Panc1 (cell line): ENCODE measurements at regions not wholly inside any gene's neighbourhood (a gene's known extent, or its start where the extent isn't known, plus 50 kb on each side); places are given as distances from the start of the nearest gene placed in this dataset.

ENCODE experiments used
- ATAC-seq: fragments of 200-7000 bp; cut with Tn5 transposase; 2 replicates; pipeline ENCODE4 v1.9.1; 2020; ENCODE audit warnings: mild to moderate bottlenecking, moderate library complexity
- BruUV-seq: library from RNA; stranded (reverse); fragments of 400-500 nt; replicated peaks from 2 replicates; lab custom pipeline; 2021; lab: Mats Ljungman, UMichigan
- CTCF ChIA-PET: fragments of 300-600 bp; sonication (Branson Sonifier 250); formaldehyde crosslinking; loops from one replicate; lab custom pipeline; 2022; ENCODE audit warnings: antibody characterized with exemption; lab: Charles Lee
- POLR2A ChIA-PET: fragments of 300-600 bp; sonication (Branson Sonifier 250); formaldehyde crosslinking; loops from one replicate; lab custom pipeline; 2022; ENCODE audit warnings: antibody characterized with exemption; lab: Charles Lee
- DNase-seq: peaks from one replicate; pipeline ENCODE4 v3.0.0-alpha.2; 2010; ENCODE audit warnings: low read depth, low spot score
- H3K27ac ChIP-seq: 2 replicates; pipeline ENCODE4 v1.5.1; 2011; ENCODE audit warnings: mild to moderate bottlenecking, low read length, inconsistent platforms
- H3K27me3 ChIP-seq: fragments of 200-500 bp; sonication (Bioruptor generic); 2 replicates; pipeline ENCODE4 v1.6.0; 2014; ENCODE audit warnings: low read length, inconsistent platforms; ENCODE audit not compliant: control insufficient read depth, insufficient read depth
- H3K36me3 ChIP-seq: fragments of 200-500 bp; sonication (Bioruptor generic); 2 replicates; pipeline ENCODE4 v1.5.1; 2014; ENCODE audit warnings: inconsistent platforms, mild to moderate bottlenecking, low read length, moderate library complexity; ENCODE audit not compliant: control insufficient read depth, insufficient read depth
- H3K4me1 ChIP-seq: 2 replicates; pipeline ENCODE4 v1.5.1; 2011; ENCODE audit warnings: inconsistent platforms, mild to moderate bottlenecking, low read length, moderate library complexity; ENCODE audit not compliant: control insufficient read depth, insufficient read depth
- H3K4me3 ChIP-seq, 2 experiments: 2 replicates each; pipeline ENCODE4 v1.5.1; 2011 to 2012; ENCODE audit warnings: low read depth in 2 of 2, low read length in 2 of 2, mild to moderate bottlenecking in 2 of 2, inconsistent platforms in 1 of 2, moderate library complexity in 1 of 2
- H3K9me3 ChIP-seq: fragments of 200-500 bp; sonication (Bioruptor generic); 2 replicates; pipeline ENCODE4 v1.5.1; 2014; ENCODE audit warnings: low read depth, mild to moderate bottlenecking, inconsistent platforms, low read length, moderate library complexity; ENCODE audit not compliant: control insufficient read depth, insufficient read depth
- POLR2AphosphoS5 ChIP-seq: IDR thresholded peaks from 2 replicates; pipeline ENCODE4 v1.6.1; 2012; ENCODE audit warnings: mild to moderate bottlenecking, low read depth, low read length, moderate library complexity
- SIN3A ChIP-seq: IDR thresholded peaks from 2 replicates; pipeline ENCODE4 v1.6.1; 2012; ENCODE audit warnings: low read depth, mild to moderate bottlenecking, low read length, moderate library complexity, borderline replicate concordance; ENCODE audit not compliant: insufficient read depth
- TCF7L2 ChIP-seq: IDR thresholded peaks from 2 replicates; pipeline ENCODE4 v1.6.1; 2011; ENCODE audit warnings: mild to moderate bottlenecking, low read depth, low read length, inconsistent platforms
- in situ Hi-C: cut with HindIII; loops from 2 replicates; pipeline ENCODE4 v1.10.0; 2016; ENCODE audit warnings: low sequenced_read_pairs, low pct_unique_long_range_greater_than_20kb
- intact Hi-C: fragments of 100-400 bp; cut with micrococcal nuclease; formaldehyde crosslinking; loops from one replicate; pipeline ENCODE4 v1.10.0; 2022; ENCODE audit not compliant: unreplicated experiment
- TF ChIP-seq, protein P1 (sequence below): fragments of 450-650 bp; IDR thresholded peaks from 2 replicates; pipeline ENCODE4 v1.5.1; 2017; ENCODE audit warnings: mild to moderate bottlenecking
- TF ChIP-seq, protein P2 (sequence below), 2 experiments: IDR thresholded peaks; 2 replicates each; pipeline ENCODE4 v1.6.1; 2011 to 2012; ENCODE audit warnings: low read depth in 2 of 2, control low read depth in 1 of 2, low read length in 1 of 2, mild to moderate bottlenecking in 1 of 2, moderate library complexity in 1 of 2; ENCODE audit not compliant: insufficient read depth in 1 of 2

- ChIA-PET CTCF (interaction anchor here (0.5 to 2.4 kb wide), 16 partner anchors 8 to 164 kb away, joined by 3 to 17 read pairs (median 6); no protein-coding TSS in a partner anchor), POLR2A (interaction anchor here (0.5 to 0.9 kb wide), 4 partner anchors 11 to 341 kb away, joined by 3 to 4 read pairs (median 3); no protein-coding TSS in a partner anchor)
- TSS peak; percentile 80 for BruUV-seq
- Histone ChIP-seq H3K4me1 (peaks cover 100% of the 10 kb centered on the region), H3K27me3 (no peaks in the 10 kb centered on the region), H3K4me3 (peak overlapping the region; percentile 7 to 21; a peak in 2 of 4 replicates), H3K9me3 (no peaks in the 10 kb centered on the region), H3K27ac (peak overlapping the region; percentile 100), H3K36me3 (peaks cover 8% of the 10 kb centered on the region)
- DNase-seq (no peak), ATAC-seq (peak; percentile 25)
- TF ChIP-seq, protein P1, sequence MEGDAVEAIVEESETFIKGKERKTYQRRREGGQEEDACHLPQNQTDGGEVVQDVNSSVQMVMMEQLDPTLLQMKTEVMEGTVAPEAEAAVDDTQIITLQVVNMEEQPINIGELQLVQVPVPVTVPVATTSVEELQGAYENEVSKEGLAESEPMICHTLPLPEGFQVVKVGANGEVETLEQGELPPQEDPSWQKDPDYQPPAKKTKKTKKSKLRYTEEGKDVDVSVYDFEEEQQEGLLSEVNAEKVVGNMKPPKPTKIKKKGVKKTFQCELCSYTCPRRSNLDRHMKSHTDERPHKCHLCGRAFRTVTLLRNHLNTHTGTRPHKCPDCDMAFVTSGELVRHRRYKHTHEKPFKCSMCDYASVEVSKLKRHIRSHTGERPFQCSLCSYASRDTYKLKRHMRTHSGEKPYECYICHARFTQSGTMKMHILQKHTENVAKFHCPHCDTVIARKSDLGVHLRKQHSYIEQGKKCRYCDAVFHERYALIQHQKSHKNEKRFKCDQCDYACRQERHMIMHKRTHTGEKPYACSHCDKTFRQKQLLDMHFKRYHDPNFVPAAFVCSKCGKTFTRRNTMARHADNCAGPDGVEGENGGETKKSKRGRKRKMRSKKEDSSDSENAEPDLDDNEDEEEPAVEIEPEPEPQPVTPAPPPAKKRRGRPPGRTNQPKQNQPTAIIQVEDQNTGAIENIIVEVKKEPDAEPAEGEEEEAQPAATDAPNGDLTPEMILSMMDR: no peak
- peak; percentile 71 for TF ChIP-seq TCF7L2
- 0 out of 2 replicates have a peak, but pooled peaks have one; percentile 49 for TF ChIP-seq SIN3A
- TF ChIP-seq POLR2AphosphoS5: peak; percentile 74
- TF ChIP-seq, protein P2, sequence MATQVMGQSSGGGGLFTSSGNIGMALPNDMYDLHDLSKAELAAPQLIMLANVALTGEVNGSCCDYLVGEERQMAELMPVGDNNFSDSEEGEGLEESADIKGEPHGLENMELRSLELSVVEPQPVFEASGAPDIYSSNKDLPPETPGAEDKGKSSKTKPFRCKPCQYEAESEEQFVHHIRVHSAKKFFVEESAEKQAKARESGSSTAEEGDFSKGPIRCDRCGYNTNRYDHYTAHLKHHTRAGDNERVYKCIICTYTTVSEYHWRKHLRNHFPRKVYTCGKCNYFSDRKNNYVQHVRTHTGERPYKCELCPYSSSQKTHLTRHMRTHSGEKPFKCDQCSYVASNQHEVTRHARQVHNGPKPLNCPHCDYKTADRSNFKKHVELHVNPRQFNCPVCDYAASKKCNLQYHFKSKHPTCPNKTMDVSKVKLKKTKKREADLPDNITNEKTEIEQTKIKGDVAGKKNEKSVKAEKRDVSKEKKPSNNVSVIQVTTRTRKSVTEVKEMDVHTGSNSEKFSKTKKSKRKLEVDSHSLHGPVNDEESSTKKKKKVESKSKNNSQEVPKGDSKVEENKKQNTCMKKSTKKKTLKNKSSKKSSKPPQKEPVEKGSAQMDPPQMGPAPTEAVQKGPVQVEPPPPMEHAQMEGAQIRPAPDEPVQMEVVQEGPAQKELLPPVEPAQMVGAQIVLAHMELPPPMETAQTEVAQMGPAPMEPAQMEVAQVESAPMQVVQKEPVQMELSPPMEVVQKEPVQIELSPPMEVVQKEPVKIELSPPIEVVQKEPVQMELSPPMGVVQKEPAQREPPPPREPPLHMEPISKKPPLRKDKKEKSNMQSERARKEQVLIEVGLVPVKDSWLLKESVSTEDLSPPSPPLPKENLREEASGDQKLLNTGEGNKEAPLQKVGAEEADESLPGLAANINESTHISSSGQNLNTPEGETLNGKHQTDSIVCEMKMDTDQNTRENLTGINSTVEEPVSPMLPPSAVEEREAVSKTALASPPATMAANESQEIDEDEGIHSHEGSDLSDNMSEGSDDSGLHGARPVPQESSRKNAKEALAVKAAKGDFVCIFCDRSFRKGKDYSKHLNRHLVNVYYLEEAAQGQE (IDR thresholded peaks at IDR 0.05; ENCODE audit: insufficient read depth in 1 of 2, low read depth in 2 of 2, low read length in 1 of 2): peak in 1 of 2 experiments; percentile 35; a peak in 1 of 4 replicates
- intact Hi-C loops: loop anchor here (2.0 to 5.0 kb wide), 3 partner anchors 45 to 143 kb away; no protein-coding TSS in a partner anchor
- in situ Hi-C loops: no loop called here
Measured at GRCh38 chr7:130897515-130898419, 163.8 kb upstream of the KLF14 start.

DNA sequence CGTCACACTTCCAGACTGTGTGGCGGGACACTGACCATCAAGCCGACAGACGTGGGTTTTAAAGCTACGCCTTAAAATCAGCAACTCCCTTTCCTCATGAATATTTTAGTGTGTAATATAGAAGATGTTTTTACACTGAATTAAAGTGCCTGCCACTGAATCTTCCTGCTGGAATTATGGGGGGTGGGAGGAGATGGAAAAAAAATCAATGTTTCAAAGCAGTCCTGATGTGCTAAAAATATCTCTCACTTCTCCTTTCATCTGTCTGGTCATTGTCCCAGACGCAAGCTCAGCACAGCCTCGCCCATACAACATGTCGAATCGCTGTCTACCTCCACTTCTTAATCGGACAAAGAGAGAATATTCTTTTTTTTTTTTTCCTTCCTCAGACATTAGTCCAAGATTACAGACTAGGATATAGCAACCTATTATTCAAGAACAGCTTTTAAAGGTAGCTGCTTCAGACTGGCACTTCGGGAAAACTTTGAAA is 165.1 kb upstream of the KLF14 start:
- Histone ChIP-seq H3K4me3 (peak overlapping the region in 1 of 2 experiments; percentile 7; a peak in 1 of 4 replicates), H3K9me3 (no peaks in the 10 kb centered on the region), H3K27me3 (no peaks in the 10 kb centered on the region), H3K36me3 (peaks cover 19% of the 10 kb centered on the region), H3K27ac (peak overlapping the region; percentile 100), H3K4me1 (peaks cover 100% of the 10 kb centered on the region)
- POLR2A ChIA-PET: interaction anchor here (0.7 to 1.4 kb wide), 3 partner anchors 16 to 403 kb away, joined by 3 to 7 read pairs (median 3); no protein-coding TSS in a partner anchor
- ATAC-seq (no peak), DNase-seq (no peak)
- TF ChIP-seq TCF7L2 (no peak; the same call in 1 of the 2 replicates), POLR2AphosphoS5 (no peak; the same call in 1 of the 2 replicates), SIN3A (no peak)
- TF ChIP-seq, protein P2 (IDR thresholded peaks at IDR 0.05; ENCODE audit: insufficient read depth in 1 of 2, low read depth in 2 of 2, low read length in 1 of 2): no peak
- TF ChIP-seq, protein P1: no peak
- intact Hi-C loops (loop anchor here (5.0 kb wide), 2 partner anchors 43 to 108 kb away; no protein-coding TSS in a partner anchor), in situ Hi-C loops (no loop called here)
- TSS peak; percentile 1 for BruUV-seq
- CTCF ChIA-PET: no interaction called here
